Endothelial cell (in vitro differentiated cells): ENCODE measurements at regions not wholly inside any gene's neighbourhood (a gene's known extent, or its start where the extent isn't known, plus 50 kb on each side); places are given as distances from the start of the nearest gene placed in this dataset.
A peak's percentile ranks its signal among the peaks of the same experiment; 100 is the strongest.

Source experiments
- DNase-seq: peaks from one replicate; pipeline ENCODE4 v3.0.0; 2021; ENCODE audit warnings: low spot score
- H3K27ac Mint-ChIP-seq: one replicate; pipeline ENCODE4 v1.8.0; 2021; ENCODE audit warnings: mixed read lengths, inconsistent platforms; ENCODE audit not compliant: unreplicated experiment
- H3K27me3 Mint-ChIP-seq: one replicate; pipeline ENCODE4 v1.8.0; 2021; ENCODE audit warnings: mild to moderate bottlenecking, moderate library complexity, mixed read lengths, inconsistent platforms; ENCODE audit not compliant: unreplicated experiment
- H3K36me3 Mint-ChIP-seq: one replicate; pipeline ENCODE4 v1.8.0; 2021; ENCODE audit warnings: mild to moderate bottlenecking, low read depth, mixed read lengths, inconsistent platforms; ENCODE audit not compliant: unreplicated experiment
- H3K4me1 Mint-ChIP-seq: one replicate; pipeline ENCODE4 v1.8.0; 2021; ENCODE audit warnings: mild to moderate bottlenecking, mixed read lengths, inconsistent platforms; ENCODE audit not compliant: unreplicated experiment
- H3K4me3 Mint-ChIP-seq: one replicate; pipeline ENCODE4 v1.8.0; 2021; ENCODE audit warnings: mild to moderate bottlenecking, mixed read lengths, inconsistent platforms; ENCODE audit not compliant: unreplicated experiment
- H3K9me3 Mint-ChIP-seq: one replicate; pipeline ENCODE4 v1.8.0; 2021; ENCODE audit warnings: mixed read lengths, inconsistent platforms; ENCODE audit not compliant: unreplicated experiment
- TF ChIP-seq, protein P1 (sequence below): fragments of 200-600 bp; sonication (generic); IDR thresholded peaks from one replicate; pipeline ENCODE4 v1.5.0; 2021; ENCODE audit warnings: antibody characterized with exemption; ENCODE audit not compliant: unreplicated experiment

DNA sequence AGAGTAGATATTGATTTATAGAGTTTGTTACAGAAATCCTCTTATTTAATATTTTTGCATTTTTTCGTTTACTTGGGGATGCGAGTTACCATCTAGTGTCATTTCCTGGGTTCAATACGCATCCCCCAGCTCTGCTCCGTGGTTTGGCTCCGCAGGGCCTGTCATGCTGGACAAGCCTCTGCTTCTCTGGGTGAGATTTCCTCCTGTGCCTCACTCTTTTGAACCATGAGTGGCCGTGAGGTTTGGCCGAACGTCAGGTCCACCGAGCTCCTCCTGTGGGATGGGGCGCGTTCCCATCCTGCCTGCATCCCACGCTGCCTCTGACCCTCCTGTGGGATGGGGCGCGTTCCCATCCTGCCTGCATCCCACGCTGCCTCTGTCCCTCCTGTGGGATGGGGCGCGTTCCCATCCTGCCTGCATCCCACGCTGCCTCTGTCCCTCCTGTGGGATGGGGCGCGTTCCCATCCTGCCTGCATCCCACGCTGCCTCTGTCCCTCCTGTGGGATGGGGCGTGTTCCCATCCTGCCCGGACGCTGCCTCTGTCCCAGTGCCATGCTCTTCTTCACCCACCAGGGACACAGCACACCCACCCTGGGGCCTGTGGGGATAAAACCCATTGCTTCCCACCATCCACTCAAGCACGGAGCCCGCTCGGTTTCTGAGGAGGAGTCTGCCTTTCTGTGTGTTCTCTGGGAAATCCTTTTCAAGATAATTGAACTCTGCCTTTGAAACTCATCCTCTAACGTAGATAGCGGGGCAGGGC, 506.8 kb downstream of the BRD1 start:
- H3K9me3 Mint-ChIP-seq, result no peaks in the 10 kb centered on the region
- H3K27ac Mint-ChIP-seq, result no peak overlapping the region
- H3K27me3 Mint-ChIP-seq, result peaks cover 3% of the 10 kb centered on the region

DNA sequence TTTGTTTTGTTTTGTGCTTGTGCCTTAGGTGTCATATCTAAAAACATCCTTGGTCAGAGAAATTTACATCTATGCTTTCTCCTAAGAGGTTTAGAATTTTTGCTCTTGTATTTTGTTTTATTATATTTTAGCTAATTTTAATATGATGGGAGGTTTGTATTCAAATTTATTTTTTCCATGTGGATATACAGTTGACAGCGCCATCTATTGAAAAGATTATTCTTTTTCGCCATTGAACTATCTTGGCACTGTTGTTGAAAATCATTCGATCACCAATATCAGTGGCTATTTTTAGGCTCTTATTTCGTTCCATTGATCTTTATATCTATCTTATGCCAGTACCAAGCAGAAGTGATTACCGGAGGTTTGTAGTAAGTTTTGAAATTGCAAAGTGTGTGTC, 510.3 kb downstream of the BRD1 start:
- H3K27ac Mint-ChIP-seq, result no peak overlapping the region
- H3K27me3 Mint-ChIP-seq, result no peaks in the 10 kb centered on the region
- H3K4me1 Mint-ChIP-seq, result no peaks in the 10 kb centered on the region
- no peaks in the 10 kb centered on the region for H3K36me3 Mint-ChIP-seq
- H3K9me3 Mint-ChIP-seq, result no peaks in the 10 kb centered on the region
- DNase-seq, result no peak
- no peak overlapping the region for H3K4me3 Mint-ChIP-seq
- TF ChIP-seq, protein P1, sequence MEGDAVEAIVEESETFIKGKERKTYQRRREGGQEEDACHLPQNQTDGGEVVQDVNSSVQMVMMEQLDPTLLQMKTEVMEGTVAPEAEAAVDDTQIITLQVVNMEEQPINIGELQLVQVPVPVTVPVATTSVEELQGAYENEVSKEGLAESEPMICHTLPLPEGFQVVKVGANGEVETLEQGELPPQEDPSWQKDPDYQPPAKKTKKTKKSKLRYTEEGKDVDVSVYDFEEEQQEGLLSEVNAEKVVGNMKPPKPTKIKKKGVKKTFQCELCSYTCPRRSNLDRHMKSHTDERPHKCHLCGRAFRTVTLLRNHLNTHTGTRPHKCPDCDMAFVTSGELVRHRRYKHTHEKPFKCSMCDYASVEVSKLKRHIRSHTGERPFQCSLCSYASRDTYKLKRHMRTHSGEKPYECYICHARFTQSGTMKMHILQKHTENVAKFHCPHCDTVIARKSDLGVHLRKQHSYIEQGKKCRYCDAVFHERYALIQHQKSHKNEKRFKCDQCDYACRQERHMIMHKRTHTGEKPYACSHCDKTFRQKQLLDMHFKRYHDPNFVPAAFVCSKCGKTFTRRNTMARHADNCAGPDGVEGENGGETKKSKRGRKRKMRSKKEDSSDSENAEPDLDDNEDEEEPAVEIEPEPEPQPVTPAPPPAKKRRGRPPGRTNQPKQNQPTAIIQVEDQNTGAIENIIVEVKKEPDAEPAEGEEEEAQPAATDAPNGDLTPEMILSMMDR, result peak; percentile 39

More for the DNA sequence above, 506.8 kb downstream of the BRD1 start:
- Mint-ChIP-seq H3K36me3 (no peaks in the 10 kb centered on the region), H3K4me1 (no peaks in the 10 kb centered on the region), H3K4me3 (no peak overlapping the region)
- no peak for DNase-seq
- TF ChIP-seq, protein P1, result no peak

DNA sequence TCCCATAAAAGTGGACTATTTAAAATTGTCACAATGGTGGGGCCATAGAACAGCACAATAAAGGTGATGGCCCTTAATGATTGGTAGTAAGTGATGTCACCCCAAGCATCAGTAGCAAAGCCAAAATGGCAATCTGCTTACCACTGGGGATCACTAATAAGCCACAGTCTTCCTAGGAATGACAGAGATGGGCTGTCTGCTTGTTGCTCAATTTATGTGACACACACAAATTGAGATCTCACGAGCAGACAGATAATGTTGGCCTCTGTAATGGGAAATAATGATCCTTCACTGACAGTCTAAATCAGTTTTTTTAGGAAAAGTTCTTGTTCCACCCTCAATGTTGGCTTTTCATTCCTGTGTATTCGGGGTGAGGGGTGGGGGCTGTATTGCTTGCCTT, 515.1 kb downstream of the BRD1 start:
- DNase-seq, result no peak
- TF ChIP-seq, protein P1, result no peak
- Mint-ChIP-seq H3K27ac (no peak overlapping the region), H3K36me3 (no peaks in the 10 kb centered on the region), H3K9me3 (no peaks in the 10 kb centered on the region), H3K27me3 (no peaks in the 10 kb centered on the region), H3K4me1 (no peaks in the 10 kb centered on the region), H3K4me3 (no peak overlapping the region)

DNA sequence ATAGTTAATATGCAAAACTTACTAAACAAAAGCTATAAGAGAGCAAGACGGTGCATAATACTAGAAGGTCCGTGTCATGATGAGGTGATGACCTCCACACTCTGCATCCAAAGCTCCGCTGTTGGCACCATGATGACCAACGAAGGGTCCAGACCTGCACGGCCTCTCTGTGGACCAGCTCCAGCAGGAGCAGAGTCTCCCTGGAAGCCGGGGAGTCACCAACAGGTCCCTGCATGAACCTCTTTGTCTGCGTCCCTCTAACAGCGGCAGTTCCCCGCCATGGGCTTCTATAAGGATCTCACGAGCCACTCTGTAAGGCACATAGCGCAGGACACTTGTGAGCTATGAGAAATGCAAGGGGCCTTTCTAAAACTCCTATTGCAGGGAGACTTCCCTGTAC, 517.3 kb downstream of the BRD1 start:
- H3K4me3 Mint-ChIP-seq, result no peak overlapping the region
- TF ChIP-seq, protein P1, result no peak
- H3K27ac Mint-ChIP-seq, result no peak overlapping the region
- H3K27me3 Mint-ChIP-seq, result no peaks in the 10 kb centered on the region
- no peaks in the 10 kb centered on the region for H3K36me3 Mint-ChIP-seq
- DNase-seq, result peak; percentile 0
- no peaks in the 10 kb centered on the region for H3K9me3 Mint-ChIP-seq
- H3K4me1 Mint-ChIP-seq, result no peaks in the 10 kb centered on the region

DNA sequence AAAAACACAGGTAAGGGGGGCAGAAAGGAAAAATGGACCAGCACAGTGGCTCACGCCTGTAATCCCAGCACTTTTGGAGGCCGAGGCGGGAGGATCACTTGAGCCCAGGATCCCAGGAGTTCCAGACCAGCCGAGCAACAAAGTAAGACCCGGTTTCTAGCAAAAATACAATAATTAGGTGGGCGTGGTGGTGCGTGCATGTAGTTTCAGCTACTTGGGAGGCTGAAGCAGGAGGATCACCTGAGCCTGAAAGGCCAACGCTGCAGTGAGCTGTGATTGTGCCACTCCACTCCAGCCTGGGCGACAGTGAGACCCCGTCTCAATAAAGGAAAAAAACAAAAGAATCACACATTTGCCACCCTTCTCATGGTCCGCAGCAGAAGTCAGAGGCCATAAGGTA, 519.4 kb downstream of the BRD1 start:
- Mint-ChIP-seq H3K27me3 (peaks cover 2% of the 10 kb centered on the region), H3K4me1 (no peaks in the 10 kb centered on the region), H3K27ac (no peak overlapping the region), H3K9me3 (no peaks in the 10 kb centered on the region), H3K4me3 (no peak overlapping the region), H3K36me3 (no peaks in the 10 kb centered on the region)
- peak; percentile 1 for DNase-seq
- TF ChIP-seq, protein P1, result no peak
